Parathyroid adenoma (tissue), 2 donors: ENCODE measurements at regions not wholly inside any gene's neighbourhood (a gene's known extent, or its start where the extent isn't known, plus 50 kb on each side); places are given as distances from the start of the nearest gene placed in this dataset.

ENCODE experiments used
- H2AFZ ChIP-seq: fragments of 300-600 bp; sonication (generic); one replicate; pipeline ENCODE4 v1.7.0; 2017; ENCODE audit warnings: antibody characterized with exemption, mild to moderate bottlenecking
- H3K27ac ChIP-seq: fragments of 300-600 bp; sonication (generic); one replicate; pipeline ENCODE4 v1.7.0; 2017
- H3K27me3 ChIP-seq: fragments of 300-600 bp; sonication (generic); one replicate; pipeline ENCODE4 v1.7.0; 2017; ENCODE audit warnings: low read length; ENCODE audit not compliant: control insufficient read depth, insufficient read depth
- H3K36me3 ChIP-seq: fragments of 300-600 bp; sonication (generic); one replicate; pipeline ENCODE4 v1.7.0; 2017; ENCODE audit warnings: low read length; ENCODE audit not compliant: control insufficient read depth, insufficient read depth
- H3K4me1 ChIP-seq: fragments of 300-600 bp; sonication (generic); one replicate; pipeline ENCODE4 v1.7.0; 2017; ENCODE audit warnings: control low read depth
- H3K4me2 ChIP-seq: fragments of 300-600 bp; sonication (generic); one replicate; pipeline ENCODE4 v1.7.0; 2017; ENCODE audit warnings: low read length
- H3K4me3 ChIP-seq: fragments of 300-600 bp; sonication (generic); one replicate; pipeline ENCODE4 v1.7.0; 2017; ENCODE audit warnings: low read depth, low read length
- H3K79me2 ChIP-seq: fragments of 300-600 bp; sonication (generic); one replicate; pipeline ENCODE4 v1.7.0; 2017; ENCODE audit warnings: control low read depth
- H3K9ac ChIP-seq: fragments of 300-600 bp; sonication (generic); one replicate; pipeline ENCODE4 v1.7.0; 2017; ENCODE audit warnings: mild to moderate bottlenecking
- H3K9me3 ChIP-seq: fragments of 300-600 bp; sonication (generic); one replicate; pipeline ENCODE4 v1.7.0; 2017; ENCODE audit warnings: low read length; ENCODE audit not compliant: control insufficient read depth
- CTCF ChIP-seq: fragments of 300-600 bp; sonication (generic); IDR thresholded peaks from one replicate; pipeline ENCODE4 v1.7.0; 2017; ENCODE audit warnings: antibody characterized with exemption, mild to moderate bottlenecking
- donor health status: primary hyperparathyroidism.

GRCh38 chr12:115864396-115864795 lies 413.1 kb downstream of the MED13L start:
- Histone ChIP-seq H3K27ac (no peak overlapping the region), H3K4me2 (no peak overlapping the region), H3K79me2 (no peaks in the 10 kb centered on the region), H3K36me3 (no peaks in the 10 kb centered on the region), H3K27me3 (no peaks in the 10 kb centered on the region), H3K4me1 (no peaks in the 10 kb centered on the region), H2AFZ (no peak overlapping the region), H3K4me3 (no peak overlapping the region), H3K9me3 (no peaks in the 10 kb centered on the region), H3K9ac (no peak overlapping the region)
- no peak for TF ChIP-seq CTCF

- no peak overlapping the region for H3K27ac ChIP-seq
Observed at GRCh38 chr12:115860619-115861018, 416.9 kb downstream of the MED13L start.

GRCh38 chr12:115859231-115859630 lies 418.3 kb downstream of the MED13L start:
- H2AFZ ChIP-seq = no peak overlapping the region
- no peaks in the 10 kb centered on the region for H3K27me3 ChIP-seq
- no peaks in the 10 kb centered on the region for H3K79me2 ChIP-seq
- no peaks in the 10 kb centered on the region for H3K36me3 ChIP-seq
- no peak overlapping the region for H3K9ac ChIP-seq
- H3K4me1 ChIP-seq = no peaks in the 10 kb centered on the region
- H3K9me3 ChIP-seq = no peaks in the 10 kb centered on the region
- no peak overlapping the region for H3K27ac ChIP-seq
- no peak for TF ChIP-seq CTCF
- no peak overlapping the region for H3K4me2 ChIP-seq
- H3K4me3 ChIP-seq = no peak overlapping the region

More at GRCh38 chr12:115860619-115861018, 416.9 kb downstream of the MED13L start:
- Histone ChIP-seq H3K36me3 (no peaks in the 10 kb centered on the region), H3K4me1 (no peaks in the 10 kb centered on the region), H3K9me3 (no peaks in the 10 kb centered on the region), H3K4me2 (no peak overlapping the region), H3K9ac (no peak overlapping the region), H3K27me3 (no peaks in the 10 kb centered on the region), H3K79me2 (no peaks in the 10 kb centered on the region), H2AFZ (no peak overlapping the region), H3K4me3 (no peak overlapping the region)
- TF ChIP-seq CTCF = no peak

- Histone ChIP-seq H3K27me3 (no peaks in the 10 kb centered on the region), H3K9me3 (no peaks in the 10 kb centered on the region), H3K4me3 (no peak overlapping the region), H2AFZ (no peak overlapping the region), H3K9ac (no peak overlapping the region), H3K27ac (no peak overlapping the region), H3K79me2 (no peaks in the 10 kb centered on the region), H3K4me2 (no peak overlapping the region), H3K36me3 (no peaks in the 10 kb centered on the region), H3K4me1 (no peaks in the 10 kb centered on the region)
- no peak for TF ChIP-seq CTCF
Observed at GRCh38 chr12:115857923-115858322, 419.6 kb downstream of the MED13L start.

GRCh38 chr12:115857160-115857920 lies 420.2 kb downstream of the MED13L start:
- no peaks in the 10 kb centered on the region for H3K9me3 ChIP-seq
- TF ChIP-seq CTCF = no peak
- H3K36me3 ChIP-seq = no peaks in the 10 kb centered on the region
- H2AFZ ChIP-seq = no peak overlapping the region
- H3K79me2 ChIP-seq = no peaks in the 10 kb centered on the region
- no peak overlapping the region for H3K27ac ChIP-seq
- no peak overlapping the region for H3K4me2 ChIP-seq
- no peak overlapping the region for H3K9ac ChIP-seq
- H3K4me3 ChIP-seq = no peak overlapping the region
- no peaks in the 10 kb centered on the region for H3K4me1 ChIP-seq
- H3K27me3 ChIP-seq = no peaks in the 10 kb centered on the region
